Posterior cingulate gyrus (tissue), 11 donors: ENCODE measurements at regions not wholly inside any gene's neighbourhood (a gene's known extent, or its start where the extent isn't known, plus 50 kb on each side); places are given as distances from the start of the nearest gene placed in this dataset.
"Not testable (repeated sequence)": the region's sequence is repeated elsewhere in the genome, so short reads cannot be mapped to it uniquely, and the experiment has no call there.

ENCODE experiments used
- DNase-seq, 10 donors: peaks; one replicate each; pipeline versions ENCODE4 v3.0.0 to v3.0.0-alpha.2; 2020 to 2021; ENCODE audit warnings: mixed read lengths in 3 of 10
- intact Hi-C: fragments of 100-400 bp; cut with DNase I; formaldehyde crosslinking; loops from one replicate; pipeline ENCODE4 v1.15.1; 2023

- intact Hi-C loops, result no loop called here
- DNase-seq, result no peak
Observed at GRCh38 chr18:39232490-39232889, 1666.9 kb upstream of the CELF4 start.

- intact Hi-C loops, result no loop called here
- no peak for DNase-seq
Observed at GRCh38 chr18:39230086-39230803, 1664.6 kb upstream of the CELF4 start.

- intact Hi-C loops, result not testable (repeated sequence)
- peak in 1 of 10 donors; percentile 53 for DNase-seq
Observed at GRCh38 chr18:39227769-39228168, 1662.2 kb upstream of the CELF4 start.

- intact Hi-C loops, result no loop called here
- DNase-seq, result no peak
Observed at GRCh38 chr18:39225373-39225772, 1659.8 kb upstream of the CELF4 start.

GRCh38 chr18:39223283-39223682, 1657.7 kb upstream of the CELF4 start:
- DNase-seq, result no peak
- intact Hi-C loops, result no loop called here

GRCh38 chr18:39215920-39216319, 1650.3 kb upstream of the CELF4 start:
- intact Hi-C loops, result no loop called here
- DNase-seq, result no peak

GRCh38 chr18:39211461-39211860, 1645.9 kb upstream of the CELF4 start:
- intact Hi-C loops, result no loop called here
- DNase-seq, result no peak

- DNase-seq, result no peak
- intact Hi-C loops, result loop anchor here (10.0 kb wide), 1 partner anchor 56 kb away; no protein-coding TSS in a partner anchor
Observed at GRCh38 chr18:39209173-39209572, 1643.6 kb upstream of the CELF4 start.

GRCh38 chr18:39208729-39209128, 1643.1 kb upstream of the CELF4 start:
- DNase-seq, result no peak
- intact Hi-C loops, result loop anchor here (10.0 kb wide), 1 partner anchor 56 kb away; no protein-coding TSS in a partner anchor

- intact Hi-C loops, result loop anchor here (10.0 kb wide), 1 partner anchor 57 kb away; no protein-coding TSS in a partner anchor
- no peak for DNase-seq
Observed at GRCh38 chr18:39208190-39208589, 1642.6 kb upstream of the CELF4 start.

GRCh38 chr18:39206398-39207103, 1641.0 kb upstream of the CELF4 start:
- DNase-seq, result not testable (repeated sequence)
- intact Hi-C loops, result loop anchor here (10.0 kb wide), 1 partner anchor 58 kb away; no protein-coding TSS in a partner anchor

GRCh38 chr18:39205565-39206195, 1640.1 kb upstream of the CELF4 start:
- intact Hi-C loops, result loop anchor here (10.0 kb wide), 1 partner anchor 59 kb away; no protein-coding TSS in a partner anchor
- DNase-seq, result no peak

GRCh38 chr18:39200153-39200552, 1634.6 kb upstream of the CELF4 start:
- intact Hi-C loops, result loop anchor here (10.0 kb wide), 1 partner anchor 65 kb away; no protein-coding TSS in a partner anchor
- no peak for DNase-seq

- intact Hi-C loops, result no loop called here
- no peak for DNase-seq
Observed at GRCh38 chr18:39199231-39199855, 1633.7 kb upstream of the CELF4 start.

- DNase-seq, result peak in 1 of 10 donors; percentile 69
- intact Hi-C loops, result no loop called here
Observed at GRCh38 chr18:39198376-39198775, 1632.8 kb upstream of the CELF4 start.

GRCh38 chr18:39191931-39192330, 1626.3 kb upstream of the CELF4 start:
- DNase-seq, result no peak

GRCh38 chr18:39191058-39191457, 1625.5 kb upstream of the CELF4 start:
- intact Hi-C loops, result no loop called here
- no peak for DNase-seq

More at GRCh38 chr18:39191931-39192330, 1626.3 kb upstream of the CELF4 start:
- intact Hi-C loops, result no loop called here

- intact Hi-C loops, result no loop called here
- DNase-seq, result no peak
Observed at GRCh38 chr18:39190508-39190907, 1624.9 kb upstream of the CELF4 start.

- intact Hi-C loops, result no loop called here
- no peak for DNase-seq
Observed at GRCh38 chr18:39188278-39188677, 1622.7 kb upstream of the CELF4 start.

- intact Hi-C loops, result no loop called here
- DNase-seq, result no peak
Observed at GRCh38 chr18:39186008-39186407, 1620.4 kb upstream of the CELF4 start.

- DNase-seq, result no peak
- intact Hi-C loops, result no loop called here
Observed at GRCh38 chr18:39184176-39184575, 1618.6 kb upstream of the CELF4 start.
